NOMO-1 (cell line): ENCODE measurements at regions not wholly inside any gene's neighbourhood (a gene's known extent, or its start where the extent isn't known, plus 50 kb on each side); places are given as distances from the start of the nearest gene placed in this dataset.
"Not testable (repeated sequence)": the region's sequence is repeated elsewhere in the genome, so short reads cannot be mapped to it uniquely, and the experiment has no call there.

ENCODE experiments used
- DNase-seq, 2 experiments: peaks; one replicate each; lab custom pipeline; 2025; ENCODE audit not compliant: unreplicated experiment in 2 of 2; lab: John Stamatoyannopoulos, UW

DNA sequence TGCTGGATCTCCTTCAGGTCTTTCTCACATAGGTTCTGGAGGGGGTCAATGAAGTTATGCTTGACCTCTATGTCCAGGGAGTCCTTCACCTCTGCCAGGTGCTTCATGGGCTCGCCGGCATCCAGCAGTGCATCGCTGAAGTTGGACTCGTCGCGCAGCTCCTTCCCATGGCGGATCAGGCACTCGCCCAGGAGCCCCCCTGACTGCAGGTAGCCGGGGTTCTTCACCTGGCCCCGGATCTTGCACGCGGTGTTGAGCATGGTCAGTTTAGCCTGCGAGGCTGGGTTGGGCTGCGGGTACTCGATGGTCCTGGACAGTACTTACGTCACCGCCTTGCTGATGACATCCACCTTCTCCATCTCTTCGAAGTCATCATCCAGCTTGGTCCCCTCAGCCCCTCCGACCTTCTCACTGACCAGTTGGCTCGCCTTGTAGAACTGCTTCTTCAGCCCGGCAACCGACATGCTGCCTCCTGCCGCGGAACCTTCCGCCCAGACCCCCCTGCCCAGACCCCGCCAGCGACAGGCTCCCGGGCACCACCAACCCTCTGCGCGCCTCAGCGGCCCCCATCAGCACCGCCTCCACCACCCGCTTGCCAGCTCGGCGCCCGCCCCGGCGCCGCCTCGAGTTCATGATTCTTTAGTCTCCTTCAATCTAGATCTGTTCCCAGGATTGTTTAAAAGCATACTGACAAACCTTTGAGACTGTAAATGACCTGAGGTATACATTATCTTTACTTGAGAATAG is 99.8 kb downstream of the KPNA2 start:
- DNase-seq, result no peak

DNA sequence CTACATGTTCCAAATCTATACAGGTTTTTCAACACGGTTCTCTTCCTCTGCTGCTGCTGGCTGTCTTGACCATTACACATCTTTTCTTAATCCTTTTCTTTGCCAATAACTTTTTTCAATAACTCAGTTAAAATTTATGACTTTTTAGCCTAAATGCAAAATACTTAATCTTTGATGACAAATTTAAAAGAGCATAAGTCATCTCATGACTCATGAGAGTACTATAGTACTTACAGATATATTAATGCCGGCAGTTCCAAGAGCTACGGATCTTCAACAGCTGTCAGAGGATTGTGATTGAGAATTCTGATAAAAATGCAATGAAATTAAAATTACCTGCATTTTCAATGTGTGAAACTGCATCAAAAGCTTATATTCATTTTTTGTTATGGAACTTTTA is 105.5 kb downstream of the KPNA2 start:
- DNase-seq, result no peak

DNA sequence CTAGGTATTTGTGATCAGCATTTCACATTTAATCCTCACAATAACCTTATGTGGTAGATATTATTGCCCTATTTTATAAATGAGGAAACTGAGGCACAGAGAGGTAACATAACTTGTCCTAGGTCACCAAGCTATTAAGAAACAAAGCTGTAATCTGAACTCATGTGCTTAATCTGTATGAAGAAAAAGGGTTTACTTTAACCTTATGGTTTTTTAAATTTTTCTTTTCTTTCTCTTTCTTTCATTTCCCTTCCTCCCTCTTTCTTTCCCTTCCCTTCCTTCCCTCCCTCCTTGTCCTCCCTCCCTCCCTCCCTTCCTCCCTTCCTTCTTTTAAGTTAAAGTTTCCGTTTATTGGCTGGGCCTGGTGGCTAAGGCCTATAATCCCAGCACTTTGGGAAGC is 105.2 kb upstream of the AMZ2 start:
- DNase-seq, result no peak

DNA sequence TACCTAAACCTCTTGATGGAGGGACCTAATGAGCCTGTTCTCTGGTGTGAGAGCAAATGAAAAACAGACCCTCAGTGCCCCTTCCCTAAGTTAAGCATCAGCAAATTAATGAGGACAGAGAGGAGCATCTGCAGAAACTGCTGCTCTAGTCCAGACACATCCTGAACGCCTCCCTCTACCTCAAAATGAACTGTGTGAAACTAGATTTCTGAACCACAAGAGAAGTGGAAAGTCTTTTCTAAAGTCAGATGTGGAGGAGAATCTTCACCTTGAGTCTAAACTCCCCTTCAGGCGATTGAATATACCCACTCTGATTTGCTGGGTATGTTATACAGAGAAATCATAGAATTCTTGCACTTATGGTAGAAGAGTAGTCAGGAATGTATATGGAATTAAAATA is 104.4 kb upstream of the AMZ2 start:
- no peak for DNase-seq

DNA sequence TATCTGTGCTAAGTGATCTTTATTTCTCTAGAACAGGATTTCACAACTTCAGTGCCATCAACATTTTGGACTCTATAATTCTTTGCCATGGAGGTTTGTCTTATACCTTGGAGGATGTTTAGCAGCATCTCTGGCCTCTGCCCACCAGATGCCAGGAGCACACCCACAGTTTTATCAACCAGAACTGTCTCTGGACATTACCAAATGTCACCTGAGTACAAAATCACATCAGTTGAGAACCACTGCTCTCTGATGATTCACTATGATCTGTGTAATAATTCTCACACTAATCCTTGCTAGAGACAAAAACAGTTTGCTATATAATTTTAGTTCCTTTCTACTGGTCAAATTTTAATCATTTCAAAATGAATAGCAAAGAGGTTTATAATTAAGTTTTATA is 102.8 kb upstream of the AMZ2 start:
- no peak for DNase-seq

DNA sequence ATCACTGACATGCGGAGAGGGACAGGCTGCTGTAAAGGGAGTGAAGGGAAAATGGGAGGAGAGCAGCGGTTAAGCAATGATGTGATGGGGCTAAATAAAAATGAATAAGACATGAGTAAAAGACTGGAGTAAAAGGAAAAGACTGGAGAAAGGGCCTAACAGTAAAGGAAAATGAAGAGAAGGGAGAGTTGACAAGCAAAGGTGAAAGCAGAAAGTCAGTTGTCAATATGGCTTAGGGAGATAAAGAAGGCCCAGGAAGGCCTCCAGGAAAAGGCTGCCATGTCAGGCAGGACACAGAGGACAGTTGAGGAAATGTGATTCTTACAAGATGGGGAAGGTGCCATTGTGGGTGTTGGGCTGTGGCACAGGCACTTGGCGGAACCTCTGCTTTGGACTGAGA is 98.9 kb upstream of the AMZ2 start:
- DNase-seq, result no peak

DNA sequence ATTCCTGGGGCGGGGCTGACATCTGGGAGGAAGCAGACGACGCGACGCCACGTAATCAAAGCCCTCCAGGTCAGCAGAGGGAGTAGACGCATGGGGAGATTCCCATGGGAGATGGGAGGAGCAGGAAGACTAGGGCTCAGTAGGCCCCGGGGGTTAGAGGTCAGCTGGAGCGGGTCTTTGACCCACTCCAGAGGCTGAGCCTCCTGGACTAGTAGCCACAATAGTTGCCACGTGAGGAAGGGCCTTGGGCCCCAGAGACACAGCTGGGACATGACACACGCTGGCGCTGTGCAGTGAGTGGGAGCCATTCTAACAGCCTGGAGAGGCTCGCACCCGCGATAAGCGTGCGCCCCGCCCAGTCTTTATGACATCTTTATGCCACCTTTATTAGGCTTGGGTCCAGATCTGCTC is 95.7 kb upstream of the AMZ2 start:
- no peak for DNase-seq

DNA sequence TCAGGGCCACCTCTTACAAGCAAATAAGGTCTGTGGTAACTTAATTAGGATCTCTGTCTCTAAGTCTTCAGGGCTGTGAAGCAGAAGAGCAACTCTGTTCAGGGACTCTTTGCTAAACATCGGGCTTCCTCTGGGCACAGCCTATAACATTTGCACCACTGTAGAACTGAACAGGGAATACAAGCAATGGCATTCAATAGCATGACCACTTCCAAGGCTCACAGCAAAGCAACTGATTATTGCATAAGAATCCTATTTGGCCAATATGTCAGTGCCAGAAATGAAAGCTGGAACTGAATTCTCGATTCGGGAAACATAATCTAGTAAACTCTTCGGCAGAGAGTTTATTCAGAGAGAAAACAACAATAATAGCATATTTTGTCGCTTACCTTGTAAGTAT is 92.2 kb upstream of the AMZ2 start:
- no peak for DNase-seq

DNA sequence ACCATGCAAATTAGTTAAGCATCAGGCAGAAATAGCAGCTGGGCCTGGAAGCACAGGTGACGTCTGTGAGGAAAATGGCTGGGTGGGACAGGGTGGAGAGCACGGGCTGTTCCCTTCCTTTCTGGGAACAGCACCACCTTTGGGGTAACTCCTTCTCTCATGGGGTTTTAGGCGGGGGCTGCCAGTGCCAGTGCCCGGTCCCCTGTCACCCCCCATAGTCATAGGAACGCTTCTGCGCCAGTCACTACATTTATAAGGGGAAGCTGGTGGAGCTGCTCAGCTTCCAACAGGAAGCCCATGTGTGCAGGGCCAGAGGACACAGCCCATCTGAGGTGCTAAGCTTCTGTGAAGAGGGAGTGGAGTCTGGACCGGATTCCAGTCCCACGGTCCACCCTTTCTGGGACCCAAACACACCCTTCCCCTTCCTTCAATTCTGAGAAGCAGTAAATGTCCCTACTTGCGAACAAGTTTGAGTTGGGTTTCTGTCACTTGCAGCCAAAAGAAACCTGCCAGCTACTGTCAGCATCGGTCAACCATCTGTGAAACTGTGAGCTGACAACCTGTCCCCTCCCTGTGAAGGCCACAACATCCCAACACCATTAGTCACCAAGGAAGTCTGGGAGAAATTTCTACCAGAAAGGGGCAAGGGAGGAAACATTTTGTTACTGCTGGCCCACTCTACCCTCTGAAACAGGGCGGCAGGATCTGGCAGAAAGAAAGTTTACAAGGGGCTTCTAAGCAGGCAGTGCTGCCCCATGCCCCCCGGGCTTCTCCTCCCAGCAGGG is 86.0 kb upstream of the AMZ2 start:
- DNase-seq, result no peak

DNA sequence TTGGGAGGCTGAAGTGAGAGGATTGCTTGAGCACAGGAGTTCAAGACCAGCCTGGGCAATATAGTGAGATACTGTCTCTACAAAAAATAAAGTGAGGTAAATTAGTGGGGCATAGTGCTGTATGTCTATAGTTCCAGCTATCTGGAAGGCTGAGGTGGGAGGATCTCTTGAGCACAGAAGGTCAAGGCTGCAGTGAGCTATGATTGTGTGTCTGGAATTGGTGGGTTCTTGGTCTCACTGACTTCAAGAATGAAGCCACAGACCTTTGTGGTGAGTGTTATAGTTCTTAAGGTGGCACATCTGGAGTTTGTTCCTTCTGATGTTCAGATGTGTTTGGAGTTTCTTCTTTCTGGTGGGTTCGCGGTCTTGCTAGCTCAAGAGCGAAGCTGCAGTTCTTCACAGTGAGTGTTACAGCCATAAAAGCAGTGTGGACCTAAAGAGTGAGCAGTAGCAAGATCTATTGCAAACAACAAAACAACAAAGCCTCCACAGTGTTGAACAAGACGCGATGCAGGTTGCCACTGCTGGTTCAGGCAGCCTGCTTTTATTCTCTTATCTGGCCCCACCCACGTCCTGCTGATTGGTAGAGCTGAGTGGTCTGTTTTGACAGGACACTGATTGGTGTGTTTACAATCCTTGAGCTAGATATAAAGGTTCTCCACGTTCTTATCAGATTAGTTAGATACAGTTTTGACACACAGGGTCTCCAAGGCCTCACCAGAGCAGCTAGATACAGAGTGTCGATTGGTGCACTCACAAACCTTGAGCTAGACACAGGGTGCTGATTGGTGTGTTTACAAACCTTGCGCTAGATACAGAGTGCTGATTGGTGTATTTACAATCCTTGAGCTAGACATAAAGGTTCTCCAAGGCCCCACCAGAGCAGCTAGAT is 79.3 kb upstream of the AMZ2 start:
- DNase-seq, result not testable (repeated sequence)

DNA sequence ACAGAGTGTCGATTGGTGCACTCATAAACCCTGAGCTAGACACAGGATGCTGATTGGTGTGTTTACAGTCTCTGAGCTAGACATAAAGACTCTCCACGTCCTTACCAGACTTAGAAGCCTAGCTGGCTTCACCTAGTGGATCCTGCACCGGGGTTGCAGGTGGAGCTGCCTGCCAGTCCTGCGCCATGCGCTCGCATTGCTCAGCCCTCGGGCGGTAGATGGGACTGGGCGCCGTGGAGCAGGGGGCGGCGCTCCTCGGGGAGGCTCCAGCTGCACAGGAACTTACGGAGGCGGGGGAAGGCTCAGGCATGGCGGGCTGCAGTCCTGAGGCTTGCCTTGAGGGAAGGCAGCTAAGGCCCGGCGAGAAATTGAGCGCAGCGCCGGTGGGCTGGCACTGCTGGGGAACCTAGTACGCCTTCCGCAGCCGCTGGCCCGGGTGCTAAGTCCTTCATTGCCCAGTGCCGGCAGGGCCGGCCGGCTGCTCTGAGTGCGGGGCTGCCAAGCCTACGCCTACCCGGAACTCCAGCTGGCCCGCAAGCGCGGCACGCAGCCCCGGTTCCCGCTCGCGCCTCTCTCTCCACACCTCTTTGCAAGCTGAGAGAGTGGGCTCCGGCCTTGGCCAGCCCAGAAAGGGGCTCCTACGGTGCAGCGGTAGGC is 78.5 kb upstream of the AMZ2 start:
- not testable (repeated sequence) for DNase-seq

DNA sequence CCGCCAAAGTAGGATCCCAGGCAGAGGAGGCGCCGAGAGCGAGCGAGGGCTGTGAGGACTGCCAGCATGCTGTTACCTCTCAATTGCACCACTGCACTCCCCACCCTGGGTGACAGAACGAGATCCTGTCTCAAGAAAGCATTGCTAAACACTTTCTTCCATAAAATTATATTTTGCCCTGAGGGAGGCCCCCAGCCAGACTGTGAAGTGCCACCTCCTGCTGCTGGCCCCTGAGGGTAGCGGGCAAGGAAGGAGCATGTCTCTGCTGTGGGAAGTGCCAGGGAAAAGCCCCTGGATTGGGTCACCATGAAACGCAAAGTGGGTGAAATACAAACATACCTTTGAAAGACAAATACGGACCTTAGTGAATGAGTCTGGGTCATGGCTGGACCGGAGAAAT is 78.0 kb upstream of the AMZ2 start:
- DNase-seq, result no peak

DNA sequence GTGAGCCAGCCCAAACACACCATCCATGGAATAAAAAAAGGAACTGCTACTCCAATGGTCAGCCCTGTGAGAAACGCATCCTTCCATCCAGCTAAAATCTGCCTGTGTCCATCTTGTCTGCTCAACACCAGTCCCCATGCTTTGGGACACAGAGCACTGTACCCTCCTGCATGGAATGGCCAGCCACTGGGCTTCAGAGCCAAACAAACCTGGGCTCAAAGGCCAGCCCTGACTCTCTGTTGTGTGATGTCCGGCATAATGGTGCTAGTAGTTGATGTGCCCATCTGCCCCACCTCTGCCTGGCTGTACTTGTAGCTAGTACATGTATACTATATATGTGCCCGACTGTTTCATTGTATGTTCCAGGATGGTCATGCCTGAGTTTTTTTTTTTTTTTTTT is 77.6 kb upstream of the AMZ2 start:
- DNase-seq, result no peak

DNA sequence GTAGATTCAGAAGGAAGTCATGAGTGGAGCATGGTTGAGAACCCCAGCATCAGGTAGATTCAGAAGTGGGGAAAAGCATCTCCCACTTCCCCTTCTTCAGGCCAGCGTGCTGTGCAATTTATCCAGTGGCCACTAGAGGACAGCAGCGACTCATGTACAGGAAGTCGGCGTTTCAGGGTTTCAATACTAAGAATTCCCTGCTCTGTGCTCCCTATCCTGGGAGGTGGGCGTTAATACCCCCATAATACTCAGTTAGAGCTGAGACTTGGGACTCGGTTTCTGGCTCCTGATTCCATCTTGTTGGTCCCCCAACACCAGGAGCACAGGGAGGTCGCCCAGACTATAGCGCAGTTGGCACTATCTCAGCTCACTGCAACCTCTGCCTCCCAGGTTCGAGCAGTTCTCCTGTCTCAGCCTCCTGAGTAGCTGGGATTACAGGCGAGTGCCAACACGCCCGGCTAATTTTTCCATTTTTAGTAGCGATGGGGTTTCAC is 75.3 kb upstream of the AMZ2 start:
- DNase-seq, result peak; percentile 10 to 35

DNA sequence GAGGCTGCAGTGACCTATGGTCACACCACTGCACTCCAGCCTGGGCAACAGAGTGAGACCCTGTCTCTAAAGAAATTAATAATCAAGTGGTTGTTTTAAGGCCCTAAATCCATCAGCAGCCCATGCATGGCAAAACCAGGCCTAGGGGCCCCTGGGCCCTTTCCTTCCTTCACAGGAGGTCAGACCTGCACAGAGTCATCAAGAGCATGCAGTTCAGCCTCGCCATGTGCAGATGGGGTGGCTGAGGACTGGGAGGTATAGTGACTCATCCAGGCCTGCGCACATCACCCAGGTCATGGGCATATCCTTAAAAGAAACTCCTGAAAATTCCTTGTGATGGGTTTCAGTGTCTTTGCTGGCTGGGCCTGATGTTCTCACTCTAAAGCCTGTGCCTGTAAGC is 72.4 kb upstream of the AMZ2 start:
- DNase-seq, result no peak

DNA sequence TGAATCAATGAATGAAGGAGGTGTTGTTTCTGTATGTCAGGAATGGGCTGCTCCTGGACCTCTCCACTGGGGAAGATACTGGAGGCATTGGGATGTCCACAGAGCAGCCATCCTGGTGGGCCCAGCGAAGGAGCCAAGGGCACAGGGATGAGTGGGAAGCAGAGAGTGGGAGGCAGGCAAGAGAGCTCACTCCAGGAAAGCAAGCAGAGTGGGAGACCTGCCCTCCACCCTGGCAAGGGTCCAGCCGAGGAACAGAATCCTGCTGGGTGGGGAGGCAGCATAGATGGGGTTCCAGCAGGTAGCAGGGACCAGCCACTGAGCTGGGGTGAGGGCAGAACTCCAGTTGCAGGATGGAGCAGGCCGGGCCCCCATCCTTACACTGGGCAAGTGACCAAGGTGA is 71.9 kb upstream of the AMZ2 start:
- DNase-seq, result no peak

DNA sequence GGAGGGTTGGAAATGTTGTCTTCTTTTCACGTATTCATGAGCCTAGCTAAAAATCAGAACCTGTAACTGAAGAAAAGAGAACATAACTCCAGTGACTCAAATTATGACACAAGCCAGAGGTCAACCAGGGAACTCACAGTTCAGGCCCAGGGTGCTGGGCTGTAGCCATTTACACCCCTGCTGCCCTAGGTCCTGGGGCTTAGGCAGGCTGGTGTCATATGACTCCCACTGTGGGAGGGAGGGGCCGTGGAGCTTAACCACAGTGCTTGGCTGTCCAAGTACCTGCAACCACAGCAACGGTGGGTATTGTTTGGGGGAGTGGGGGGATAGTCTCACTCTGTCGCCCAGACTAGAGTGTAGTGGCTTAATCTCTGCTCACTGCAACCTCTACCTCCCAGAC is 71.1 kb upstream of the AMZ2 start:
- DNase-seq, result no peak

DNA sequence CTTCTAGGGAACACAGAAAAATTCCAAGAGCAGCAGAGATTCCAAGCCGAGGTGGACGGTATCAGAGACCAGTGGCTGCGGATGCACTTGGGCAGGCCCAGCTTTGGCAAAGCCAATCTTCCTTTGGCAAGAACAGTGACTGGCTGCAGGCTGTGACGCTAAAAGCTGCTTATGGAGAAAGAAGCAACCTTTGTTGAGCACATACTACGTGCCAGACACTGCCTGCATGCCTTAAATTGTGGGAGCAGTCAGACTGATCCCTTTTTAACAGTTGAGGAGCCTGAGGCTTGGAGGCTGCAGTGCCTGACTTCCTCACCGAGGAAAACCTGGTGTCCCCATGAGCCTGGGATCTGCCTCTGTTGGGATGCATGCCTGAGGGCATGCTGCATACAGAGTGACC is 69.0 kb upstream of the AMZ2 start:
- DNase-seq, result no peak

DNA sequence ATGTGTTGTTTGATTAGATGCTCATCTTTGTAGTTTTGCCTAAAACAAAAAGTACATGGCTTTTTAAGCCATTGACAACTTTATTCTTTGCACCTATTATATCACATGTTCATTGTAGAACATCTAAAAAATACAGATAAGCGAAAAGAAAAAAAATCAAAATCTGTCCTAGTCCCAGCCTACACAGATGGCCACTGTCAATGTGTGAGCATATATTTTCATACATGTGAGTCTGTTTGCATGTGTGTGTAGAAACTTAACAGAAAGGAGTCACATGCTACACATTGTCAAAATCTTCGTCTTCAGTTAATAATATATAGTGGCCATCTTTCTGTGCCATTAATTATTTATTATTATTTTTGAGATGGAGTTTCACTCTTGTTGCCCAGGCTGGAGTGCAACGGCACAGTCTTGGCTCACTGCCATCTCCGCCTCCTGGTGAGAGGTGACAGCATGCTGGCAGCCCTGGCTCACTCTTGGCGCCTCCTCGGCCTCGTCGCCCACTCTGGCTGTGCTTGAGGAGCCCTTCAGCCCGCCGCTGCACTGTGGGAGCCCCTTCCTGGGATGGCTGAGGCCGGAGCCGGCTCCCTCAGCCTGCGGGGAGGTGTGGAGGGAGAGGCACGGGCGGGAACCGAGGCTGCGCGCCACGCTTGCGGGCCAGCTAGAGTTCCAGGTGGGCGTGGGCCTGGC is 68.5 kb upstream of the AMZ2 start:
- DNase-seq, result no peak

DNA sequence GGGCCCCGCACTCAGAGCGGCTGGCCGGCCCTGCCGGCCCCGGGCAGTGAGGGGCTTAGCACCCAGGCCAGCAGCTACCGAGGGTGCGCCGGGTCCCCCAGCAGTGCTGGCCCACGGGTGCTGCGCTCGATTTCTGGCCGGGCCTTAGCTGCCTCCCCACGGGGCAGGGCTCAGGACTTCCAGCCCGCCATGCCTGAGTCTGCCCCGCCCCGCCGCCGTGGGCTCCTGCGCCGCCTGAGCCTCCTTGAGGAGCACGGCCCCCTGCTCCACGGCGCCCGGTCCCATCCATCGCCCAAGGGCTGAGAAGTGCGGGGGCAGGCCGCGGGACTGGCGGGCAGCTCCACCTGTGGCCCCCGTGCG is 67.9 kb upstream of the AMZ2 start:
- no peak for DNase-seq

DNA sequence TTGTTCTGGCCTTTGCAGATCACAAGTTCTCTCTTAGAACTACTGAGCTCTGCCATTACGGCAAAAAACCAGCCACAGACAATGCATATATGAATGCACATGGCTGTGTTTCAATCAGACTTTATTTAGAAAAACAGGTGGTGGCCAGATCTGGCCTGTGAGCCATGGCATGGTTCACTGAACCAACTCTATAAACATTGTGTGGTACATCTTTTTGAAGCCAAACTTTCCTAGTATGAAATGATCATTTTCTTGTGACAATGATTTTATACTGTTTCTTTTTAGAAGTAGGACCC is 65.9 kb upstream of the AMZ2 start:
- no peak for DNase-seq
